ENCODE measurements at regions not wholly inside any gene's neighbourhood (a gene's known extent, or its start where the extent isn't known, plus 50 kb on each side); places are given as distances from the start of the nearest gene placed in this dataset.

DNA sequence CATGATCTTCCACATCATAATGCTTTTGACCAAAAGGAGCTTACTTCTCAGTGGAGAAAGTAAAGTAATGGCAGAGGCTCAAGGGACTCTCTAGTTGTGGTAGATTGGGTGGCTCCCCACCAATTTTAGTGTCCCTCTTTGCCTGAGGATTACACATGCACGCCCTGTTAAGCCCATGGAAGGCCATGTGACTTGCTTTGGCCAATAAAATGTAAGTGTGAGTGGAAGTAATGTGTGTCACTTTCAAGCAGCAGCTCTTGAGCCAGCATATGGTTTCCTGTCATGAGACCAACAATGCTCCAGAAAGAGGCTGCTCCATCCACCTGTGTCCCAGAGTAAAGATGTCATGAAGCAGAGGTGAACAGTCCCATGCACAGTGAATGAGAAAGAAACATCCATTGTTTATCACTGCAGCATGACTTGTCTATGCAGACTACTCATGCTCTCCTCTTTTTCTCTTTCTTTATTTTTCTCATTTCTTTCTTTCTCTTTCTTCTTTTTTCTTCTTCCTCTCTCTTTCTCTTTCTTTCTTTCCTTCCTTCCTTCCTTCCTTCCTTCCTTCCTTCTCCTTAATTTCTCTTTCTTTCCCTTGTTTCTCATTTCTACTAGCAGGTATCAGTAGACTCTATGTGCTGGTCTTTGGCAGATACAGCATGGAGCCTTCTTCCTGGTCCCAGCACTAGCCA, 57.3 kb upstream of the EGFLAM start:
- Histone ChIP-seq H3K9ac (ENCODE audit: low read depth, low read length) (no peak overlapping the region), H3K27me3 (ENCODE audit: control insufficient read depth, insufficient read depth, low read length) (peaks cover 9% of the 10 kb centered on the region)
- CTCF ChIA-PET: no interaction called here

More for the DNA sequence above, 57.3 kb upstream of the EGFLAM start:
- intact Hi-C loops (cut with micrococcal nuclease) (no loop called here), in situ Hi-C loops (cut with MboI; ENCODE audit: low sequenced_read_pairs) (no loop called here), dilution Hi-C loops (cut with HindIII; ENCODE audit: low sequenced_read_pairs, unreplicated experiment) (no loop called here)
- ATAC-seq (ENCODE audit: low read depth) (no peak), DNase-seq (no peak)
- no peaks in the 10 kb centered on the region for H3K79me1 ChIP-seq (ENCODE audit: low read depth in 1 of 2, low read length in 2 of 2)
- no peaks in the 10 kb centered on the region for H4K20me1 ChIP-seq (ENCODE audit: insufficient read depth, low read length)
- TF ChIP-seq RAD21 (IDR thresholded peaks at IDR 0.05; ENCODE audit: low read length) (no peak), FOS (IDR thresholded peaks at IDR 0.05; ENCODE audit: low read depth, low read length) (no peak), BHLHE40 (IDR thresholded peaks at IDR 0.05; ENCODE audit: low read depth, low read length) (no peak), MXI1 (IDR thresholded peaks at IDR 0.05; ENCODE audit: borderline replicate concordance, low read depth, low read length) (no peak), CEBPB (IDR thresholded peaks at IDR 0.05; ENCODE audit: low read depth, low read length) (no peak), NFE2L2 (IDR thresholded peaks at IDR 0.05; ENCODE audit: low read depth, low read length) (no peak), MAZ (IDR thresholded peaks at IDR 0.05; ENCODE audit: borderline replicate concordance, low read depth, low read length) (no peak), RCOR1 (IDR thresholded peaks at IDR 0.05; ENCODE audit: insufficient replicate concordance, low read length) (no peak), RFX5 (IDR thresholded peaks at IDR 0.05; ENCODE audit: low read depth, low read length) (no peak), SMC3 (IDR thresholded peaks at IDR 0.05; ENCODE audit: low read depth, low read length) (no peak), CHD1 (IDR thresholded peaks at IDR 0.05; ENCODE audit: low read depth, low read length) (no peak), POLR2A (IDR thresholded peaks at IDR 0.05; ENCODE audit: low read depth, low read length) (no peak), MAFK (IDR thresholded peaks at IDR 0.05; ENCODE audit: low read depth, low read length) (no peak)
- TF ChIP-seq, protein P1, sequence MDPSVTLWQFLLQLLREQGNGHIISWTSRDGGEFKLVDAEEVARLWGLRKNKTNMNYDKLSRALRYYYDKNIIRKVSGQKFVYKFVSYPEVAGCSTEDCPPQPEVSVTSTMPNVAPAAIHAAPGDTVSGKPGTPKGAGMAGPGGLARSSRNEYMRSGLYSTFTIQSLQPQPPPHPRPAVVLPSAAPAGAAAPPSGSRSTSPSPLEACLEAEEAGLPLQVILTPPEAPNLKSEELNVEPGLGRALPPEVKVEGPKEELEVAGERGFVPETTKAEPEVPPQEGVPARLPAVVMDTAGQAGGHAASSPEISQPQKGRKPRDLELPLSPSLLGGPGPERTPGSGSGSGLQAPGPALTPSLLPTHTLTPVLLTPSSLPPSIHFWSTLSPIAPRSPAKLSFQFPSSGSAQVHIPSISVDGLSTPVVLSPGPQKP (IDR thresholded peaks at IDR 0.05; ENCODE audit: borderline replicate concordance, low read depth, low read length): no peak
- TF ChIP-seq, protein P2, sequence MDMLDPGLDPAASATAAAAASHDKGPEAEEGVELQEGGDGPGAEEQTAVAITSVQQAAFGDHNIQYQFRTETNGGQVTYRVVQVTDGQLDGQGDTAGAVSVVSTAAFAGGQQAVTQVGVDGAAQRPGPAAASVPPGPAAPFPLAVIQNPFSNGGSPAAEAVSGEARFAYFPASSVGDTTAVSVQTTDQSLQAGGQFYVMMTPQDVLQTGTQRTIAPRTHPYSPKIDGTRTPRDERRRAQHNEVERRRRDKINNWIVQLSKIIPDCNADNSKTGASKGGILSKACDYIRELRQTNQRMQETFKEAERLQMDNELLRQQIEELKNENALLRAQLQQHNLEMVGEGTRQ (IDR thresholded peaks at IDR 0.05; ENCODE audit: low read depth, low read length): no peak
- TF ChIP-seq, protein P3, sequence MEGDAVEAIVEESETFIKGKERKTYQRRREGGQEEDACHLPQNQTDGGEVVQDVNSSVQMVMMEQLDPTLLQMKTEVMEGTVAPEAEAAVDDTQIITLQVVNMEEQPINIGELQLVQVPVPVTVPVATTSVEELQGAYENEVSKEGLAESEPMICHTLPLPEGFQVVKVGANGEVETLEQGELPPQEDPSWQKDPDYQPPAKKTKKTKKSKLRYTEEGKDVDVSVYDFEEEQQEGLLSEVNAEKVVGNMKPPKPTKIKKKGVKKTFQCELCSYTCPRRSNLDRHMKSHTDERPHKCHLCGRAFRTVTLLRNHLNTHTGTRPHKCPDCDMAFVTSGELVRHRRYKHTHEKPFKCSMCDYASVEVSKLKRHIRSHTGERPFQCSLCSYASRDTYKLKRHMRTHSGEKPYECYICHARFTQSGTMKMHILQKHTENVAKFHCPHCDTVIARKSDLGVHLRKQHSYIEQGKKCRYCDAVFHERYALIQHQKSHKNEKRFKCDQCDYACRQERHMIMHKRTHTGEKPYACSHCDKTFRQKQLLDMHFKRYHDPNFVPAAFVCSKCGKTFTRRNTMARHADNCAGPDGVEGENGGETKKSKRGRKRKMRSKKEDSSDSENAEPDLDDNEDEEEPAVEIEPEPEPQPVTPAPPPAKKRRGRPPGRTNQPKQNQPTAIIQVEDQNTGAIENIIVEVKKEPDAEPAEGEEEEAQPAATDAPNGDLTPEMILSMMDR (conservative IDR thresholded peaks at IDR 0.05; ENCODE audit: low read depth, low read length): no peak
- no peak overlapping the region for H4K91ac ChIP-seq (ENCODE audit: insufficient read depth, low read depth, low read length)
- H2AFZ ChIP-seq (replicated peaks; ENCODE audit: low read length, poor library complexity): no peak overlapping the region
- BruUV-seq (replicated peaks): no TSS peak
- H3K9me3 ChIP-seq (ENCODE audit: control insufficient read depth, insufficient read depth, low read length): no peaks in the 10 kb centered on the region
- H2BK5ac ChIP-seq (ENCODE audit: low read depth, low read length, poor library complexity, severe bottlenecking): no peak overlapping the region
- H3K56ac ChIP-seq (ENCODE audit: extremely low read depth, insufficient read depth, low read length): no peak overlapping the region
- WGBS, 2 experiments (ENCODE audit: extremely low coverage in 2 of 2, insufficient read length in 1 of 2): no CpG with 5 or more reads among the region's 1 CpG
- no peak overlapping the region for H3K4ac ChIP-seq (ENCODE audit: low read depth, low read length)
- no peak overlapping the region for H2BK20ac ChIP-seq (ENCODE audit: low read depth, low read length)
- H3K14ac ChIP-seq (replicated peaks; ENCODE audit: low read depth, low read length): no peak overlapping the region
- H4K5ac ChIP-seq (ENCODE audit: low read depth, low read length): no peak overlapping the region
- no peak overlapping the region for H2AK9ac ChIP-seq (replicated peaks; ENCODE audit: low read depth, low read length, poor library complexity)
- H3K18ac ChIP-seq (ENCODE audit: low read depth, low read length): no peak overlapping the region
- no peak overlapping the region for H3K4me2 ChIP-seq (ENCODE audit: low read depth, low read length)
- no peaks in the 10 kb centered on the region for H3K4me1 ChIP-seq (ENCODE audit: control insufficient read depth, insufficient read depth, low read length)
- no peak overlapping the region for H4K8ac ChIP-seq (ENCODE audit: low read depth in 2 of 2, low read length in 2 of 2)
- POLR2A ChIA-PET (ENCODE audit: unreplicated experiment): no interaction called here
- no peaks in the 10 kb centered on the region for H3K36me3 ChIP-seq (ENCODE audit: control insufficient read depth, insufficient read depth, low read length)
- H2BK15ac ChIP-seq (ENCODE audit: low read depth, low read length): no peak overlapping the region
- H3K4me3 ChIP-seq (ENCODE audit: insufficient read depth, low read depth, low read length): no peak overlapping the region
- no peak overlapping the region for H3K23ac ChIP-seq (ENCODE audit: low read depth, low read length)
- H2AK5ac ChIP-seq (ENCODE audit: low read depth, low read length): no peak overlapping the region
- no peaks in the 10 kb centered on the region for H3K9me1 ChIP-seq (ENCODE audit: insufficient read depth, low read length)
- H3K27ac ChIP-seq (ENCODE audit: insufficient read depth, low read length): no peak overlapping the region
- no peak overlapping the region for H2BK120ac ChIP-seq (ENCODE audit: low read depth, low read length)
